ENCODE measurements at regions not wholly inside any gene's neighbourhood (a gene's known extent, or its start where the extent isn't known, plus 50 kb on each side); places are given as distances from the start of the nearest gene placed in this dataset.

DNA sequence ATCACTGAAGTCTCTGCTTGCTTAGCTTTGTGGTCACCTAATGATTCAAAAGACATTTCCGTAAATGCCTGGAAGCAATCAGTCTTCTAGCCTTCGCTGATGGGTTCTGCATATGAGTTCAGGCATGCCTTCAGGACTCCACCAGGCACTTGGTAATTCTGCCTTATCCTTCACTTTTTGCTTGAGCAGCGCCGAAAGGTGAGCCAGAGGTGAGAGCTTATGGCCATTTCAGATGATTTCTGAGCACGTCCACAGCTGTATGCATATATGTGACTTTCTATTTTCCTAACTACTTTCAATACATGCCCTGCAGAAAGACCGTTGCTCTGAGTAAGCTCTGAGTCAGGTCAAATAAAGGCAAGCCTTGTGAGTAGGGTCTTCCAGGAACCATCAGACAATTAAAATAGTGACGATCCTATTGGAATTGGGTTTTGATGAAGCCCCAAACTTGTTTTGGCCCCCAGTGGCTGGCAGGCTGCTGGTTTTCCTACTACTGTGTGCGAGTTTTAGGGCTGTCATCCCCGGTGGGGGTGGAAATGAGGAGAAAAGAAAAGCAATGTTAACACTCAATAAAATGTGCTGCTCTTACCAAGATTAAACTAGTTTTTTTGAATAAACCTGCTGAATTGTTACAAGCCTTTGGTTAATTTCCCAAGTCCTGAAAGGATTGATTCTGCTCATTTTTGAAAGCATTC, 154.4 kb upstream of the AKR1E2 start:
- no peaks in the 10 kb centered on the region for H3K4me1 ChIP-seq
- no peaks in the 10 kb centered on the region for H3K27me3 ChIP-seq
- H3K36me3 ChIP-seq, result no peaks in the 10 kb centered on the region
- no peak for DNase-seq
- no peaks in the 10 kb centered on the region for H3K9me3 ChIP-seq (replicated peaks)
- no peak overlapping the region for H3K27ac ChIP-seq
- H3K4me3 ChIP-seq, result no peak overlapping the region

GRCh38 chr10:4670737-4671136, 155.3 kb upstream of the AKR1E2 start:
- H3K4me1 ChIP-seq, result no peaks in the 10 kb centered on the region
- no peaks in the 10 kb centered on the region for H3K27me3 ChIP-seq
- no peaks in the 10 kb centered on the region for H3K9me3 ChIP-seq (replicated peaks)
- no peak for DNase-seq
- no peaks in the 10 kb centered on the region for H3K36me3 ChIP-seq
- no peak overlapping the region for H3K27ac ChIP-seq
- no peak overlapping the region for H3K4me3 ChIP-seq

- Histone ChIP-seq H3K36me3 (no peaks in the 10 kb centered on the region), H3K27me3 (no peaks in the 10 kb centered on the region), H3K9me3 (replicated peaks) (no peaks in the 10 kb centered on the region), H3K27ac (no peak overlapping the region), H3K4me3 (no peak overlapping the region), H3K4me1 (no peaks in the 10 kb centered on the region; the same call in 1 of the 2 replicates)
- DNase-seq, result no peak
These were observed 156.4 kb upstream of the AKR1E2 start for GRCh38 chr10:4669585-4669984.

GRCh38 chr10:4663162-4663992, 162.6 kb upstream of the AKR1E2 start:
- Histone ChIP-seq H3K4me1 (peaks cover 18% of the 10 kb centered on the region), H3K27me3 (no peaks in the 10 kb centered on the region), H3K36me3 (no peaks in the 10 kb centered on the region), H3K27ac (peak overlapping the region; percentile 95), H3K9me3 (replicated peaks) (no peaks in the 10 kb centered on the region), H3K4me3 (peak overlapping the region; percentile 36)
- DNase-seq, result peak; percentile 85 to 92

DNA sequence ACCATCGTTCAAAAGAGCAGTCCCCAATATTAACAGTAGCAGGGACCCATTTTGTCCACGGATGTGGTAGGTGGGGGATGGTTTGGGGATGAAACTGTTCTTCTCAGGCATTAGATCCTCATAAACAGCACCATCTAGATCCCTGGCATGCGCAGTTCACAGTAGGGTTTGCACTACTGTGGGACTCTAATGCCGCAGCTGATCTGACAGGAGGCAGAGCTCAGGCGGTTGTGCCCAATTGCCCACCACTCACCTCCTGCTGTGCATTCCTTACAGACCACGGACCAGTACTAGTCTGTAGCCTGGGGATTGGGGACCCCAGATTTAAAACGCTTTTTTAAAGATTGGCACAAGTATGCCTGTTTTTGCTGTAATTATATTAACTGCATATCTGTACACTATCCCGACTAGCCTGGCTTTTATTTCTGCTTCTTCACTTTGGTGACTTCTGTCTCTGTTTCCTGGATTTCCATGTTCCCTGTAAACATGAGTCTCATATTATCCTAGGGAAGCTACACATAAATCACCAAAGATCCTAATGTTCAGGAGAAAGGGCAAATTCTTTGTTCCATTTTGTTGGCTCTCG, 163.3 kb upstream of the AKR1E2 start:
- Histone ChIP-seq H3K36me3 (no peaks in the 10 kb centered on the region), H3K27me3 (no peaks in the 10 kb centered on the region)

DNA sequence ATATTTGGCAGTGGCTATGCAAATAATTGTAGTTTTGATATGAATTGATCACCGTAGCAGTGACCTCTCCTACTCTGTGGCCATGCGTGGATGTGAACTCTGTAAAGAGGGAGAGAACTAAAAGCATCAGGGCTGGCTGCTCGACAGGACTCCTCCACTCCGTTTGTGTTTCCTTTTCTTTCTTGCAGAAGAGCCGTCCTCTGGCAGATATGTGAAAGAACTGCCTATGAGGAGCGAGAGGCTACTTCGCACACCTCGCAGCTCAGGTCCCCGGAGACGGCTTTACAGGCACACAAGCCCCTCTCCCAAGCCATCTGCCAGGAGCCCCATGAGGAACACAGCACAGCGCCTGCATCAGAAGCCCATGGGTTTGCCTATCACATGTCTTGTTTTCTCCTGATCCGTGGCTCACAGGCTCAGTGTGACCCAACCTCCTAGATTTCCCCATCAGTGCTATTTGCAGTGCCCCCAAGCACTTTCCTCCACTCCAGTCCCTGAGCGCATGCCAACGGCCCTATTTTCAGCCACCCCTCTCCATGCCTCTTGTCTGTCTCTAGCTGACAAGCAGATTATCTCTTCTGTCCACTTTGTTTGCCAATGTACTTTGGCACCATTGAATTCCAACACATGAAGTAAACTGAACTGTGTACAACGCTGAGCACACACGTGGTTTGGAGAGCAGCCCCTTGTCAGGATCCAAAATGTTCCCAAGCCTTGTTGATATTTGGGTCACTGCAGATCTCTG, 164.3 kb upstream of the AKR1E2 start:
- Histone ChIP-seq H3K27me3 (no peaks in the 10 kb centered on the region), H3K4me3 (no peak overlapping the region), H3K27ac (no peak overlapping the region; the same call in 1 of the 2 replicates), H3K4me1 (peaks cover 18% of the 10 kb centered on the region), H3K9me3 (replicated peaks) (no peaks in the 10 kb centered on the region), H3K36me3 (no peaks in the 10 kb centered on the region)
- no peak for DNase-seq

More for the DNA sequence above, 163.3 kb upstream of the AKR1E2 start:
- DNase-seq, result peak; percentile 63 to 67
- H3K9me3 ChIP-seq (replicated peaks), result no peaks in the 10 kb centered on the region
- H3K4me3 ChIP-seq, result peak overlapping the region; percentile 36
- H3K27ac ChIP-seq, result peak overlapping the region; percentile 95
- H3K4me1 ChIP-seq, result peaks cover 18% of the 10 kb centered on the region

- no peak for DNase-seq
- H3K36me3 ChIP-seq, result no peaks in the 10 kb centered on the region
- peaks cover 26% of the 10 kb centered on the region for H3K4me1 ChIP-seq
- H3K4me3 ChIP-seq, result no peak overlapping the region
- H3K27ac ChIP-seq, result no peak overlapping the region
- H3K9me3 ChIP-seq (replicated peaks), result no peaks in the 10 kb centered on the region
- no peaks in the 10 kb centered on the region for H3K27me3 ChIP-seq
These were observed 167.2 kb upstream of the AKR1E2 start for GRCh38 chr10:4658777-4659176.

GRCh38 chr10:4656576-4657194, 169.3 kb upstream of the AKR1E2 start:
- DNase-seq, result peak; percentile 34 to 76
- Histone ChIP-seq H3K27ac (no peak overlapping the region), H3K4me1 (peaks cover 15% of the 10 kb centered on the region)

GRCh38 chr10:4655879-4656278, 170.1 kb upstream of the AKR1E2 start:
- H3K27me3 ChIP-seq, result no peaks in the 10 kb centered on the region
- H3K4me3 ChIP-seq, result no peak overlapping the region
- no peaks in the 10 kb centered on the region for H3K9me3 ChIP-seq (replicated peaks)

More at GRCh38 chr10:4656576-4657194, 169.3 kb upstream of the AKR1E2 start:
- Histone ChIP-seq H3K4me3 (no peak overlapping the region), H3K27me3 (no peaks in the 10 kb centered on the region), H3K36me3 (no peaks in the 10 kb centered on the region), H3K9me3 (replicated peaks) (no peaks in the 10 kb centered on the region)

GRCh38 chr10:4655406-4655805, 170.6 kb upstream of the AKR1E2 start:
- DNase-seq, result peak; percentile 23 to 66
- H3K27me3 ChIP-seq, result no peaks in the 10 kb centered on the region
- H3K36me3 ChIP-seq, result no peaks in the 10 kb centered on the region
- peak overlapping the region; percentile 36 for H3K27ac ChIP-seq
- H3K4me1 ChIP-seq, result peaks cover 15% of the 10 kb centered on the region
- no peaks in the 10 kb centered on the region for H3K9me3 ChIP-seq (replicated peaks)
- no peak overlapping the region for H3K4me3 ChIP-seq

More at GRCh38 chr10:4655879-4656278, 170.1 kb upstream of the AKR1E2 start:
- peaks cover 15% of the 10 kb centered on the region for H3K4me1 ChIP-seq
- H3K27ac ChIP-seq, result peak overlapping the region; percentile 36
- no peaks in the 10 kb centered on the region for H3K36me3 ChIP-seq
- DNase-seq, result peak in 1 of 2 experiments; percentile 60

- H3K9me3 ChIP-seq (replicated peaks), result no peaks in the 10 kb centered on the region
- no peak overlapping the region for H3K4me3 ChIP-seq
- no peak for DNase-seq
- peaks cover 15% of the 10 kb centered on the region for H3K4me1 ChIP-seq
- no peaks in the 10 kb centered on the region for H3K36me3 ChIP-seq
- no peak overlapping the region for H3K27ac ChIP-seq
- no peaks in the 10 kb centered on the region for H3K27me3 ChIP-seq
These were observed 171.5 kb upstream of the AKR1E2 start for GRCh38 chr10:4654496-4654895.

DNA sequence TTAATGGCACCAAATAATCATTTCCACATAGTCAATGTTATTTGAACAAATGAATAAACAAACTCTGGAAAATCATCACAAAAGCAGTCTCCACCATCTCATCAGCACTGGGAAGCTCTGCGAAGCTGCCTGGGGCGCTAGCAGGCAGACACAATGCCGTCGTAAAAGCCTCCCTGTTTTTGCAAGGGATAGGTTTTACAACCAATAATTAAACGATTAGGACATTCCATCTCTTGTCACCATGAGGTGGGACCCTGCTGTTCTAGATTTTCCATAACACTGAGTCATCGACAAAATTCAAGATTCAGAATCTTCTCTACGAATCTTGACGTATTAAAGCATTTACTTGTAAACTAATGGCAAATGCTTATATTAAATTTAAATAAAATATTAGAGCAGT, 172.8 kb upstream of the AKR1E2 start:
- Histone ChIP-seq H3K36me3 (no peaks in the 10 kb centered on the region), H3K27ac (no peak overlapping the region)

DNA sequence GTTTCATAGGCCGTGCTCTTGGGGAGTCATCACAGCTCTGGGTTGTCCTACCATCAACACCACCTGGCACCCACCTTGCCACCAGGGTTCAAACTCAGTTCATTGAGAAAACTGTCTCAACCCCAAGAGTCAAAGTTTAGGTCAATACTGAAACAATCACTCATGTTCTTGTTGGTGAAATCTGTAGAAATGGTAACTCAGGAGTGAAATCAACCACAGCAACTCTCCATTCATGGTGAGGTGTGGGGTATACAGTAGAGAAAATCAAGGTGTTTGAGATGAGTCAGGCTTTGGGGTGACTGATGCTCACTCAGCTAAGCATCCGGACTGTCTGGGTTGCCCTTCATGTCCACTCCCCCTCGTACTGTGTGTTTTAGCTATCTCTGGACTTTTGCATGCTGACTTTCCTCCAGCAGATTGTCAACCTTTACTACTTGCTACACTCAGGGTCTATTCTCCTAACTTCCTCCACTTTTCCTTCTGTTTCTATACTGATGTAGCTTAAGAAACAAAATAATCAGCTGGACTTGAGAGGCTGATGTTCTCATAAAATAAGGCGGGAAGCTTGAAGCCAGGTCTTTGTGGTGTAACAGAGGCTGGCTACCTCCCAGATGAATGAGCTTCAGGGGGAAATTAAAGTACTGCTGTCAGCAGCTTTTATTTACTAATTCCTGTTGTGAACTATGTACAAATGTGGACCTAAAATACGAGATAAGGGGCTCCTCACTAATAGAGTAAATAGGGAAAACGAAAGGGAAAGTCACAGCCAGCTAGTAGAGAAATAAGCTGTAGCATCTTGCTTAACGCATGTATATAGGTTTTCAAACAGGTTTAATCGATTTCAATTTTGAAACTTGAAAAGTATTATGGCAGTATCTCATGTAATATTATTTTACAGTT, 173.6 kb upstream of the AKR1E2 start:
- DNase-seq, result no peak
- Histone ChIP-seq H3K27me3 (no peaks in the 10 kb centered on the region), H3K36me3 (no peaks in the 10 kb centered on the region), H3K27ac (no peak overlapping the region), H3K4me1 (peaks cover 15% of the 10 kb centered on the region), H3K4me3 (no peak overlapping the region), H3K9me3 (replicated peaks) (no peaks in the 10 kb centered on the region)

More for the DNA sequence above, 172.8 kb upstream of the AKR1E2 start:
- Histone ChIP-seq H3K27me3 (no peaks in the 10 kb centered on the region), H3K4me3 (no peak overlapping the region), H3K9me3 (replicated peaks) (no peaks in the 10 kb centered on the region), H3K4me1 (peaks cover 15% of the 10 kb centered on the region)
- no peak for DNase-seq
